ENCODE measurements at regions not wholly inside any gene's neighbourhood (a gene's known extent, or its start where the extent isn't known, plus 50 kb on each side); places are given as distances from the start of the nearest gene placed in this dataset.

DNA sequence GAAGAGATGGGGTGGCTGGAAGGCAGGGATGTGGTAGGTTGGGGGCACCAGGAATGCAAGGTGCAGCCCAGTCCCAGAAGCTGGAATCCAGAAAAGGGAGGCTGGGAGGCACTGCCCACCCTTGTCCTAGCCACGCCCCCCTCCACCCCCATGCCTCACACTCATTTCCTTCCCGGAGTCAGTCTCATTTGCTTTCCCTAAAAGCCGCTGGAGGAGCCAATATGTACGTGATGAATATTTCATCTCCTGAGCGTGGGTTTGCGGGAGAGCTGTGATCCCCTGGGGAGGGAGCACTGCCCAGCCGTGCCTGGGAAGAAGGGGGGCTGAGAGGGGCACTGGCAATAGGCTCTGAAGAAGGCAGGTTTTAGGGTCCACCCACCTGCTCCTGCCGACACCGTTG is 124.5 kb upstream of the LHX1 start:
- in situ Hi-C loops (cut with MboI; ENCODE audit: low sequenced_read_pairs) = no loop called here

DNA sequence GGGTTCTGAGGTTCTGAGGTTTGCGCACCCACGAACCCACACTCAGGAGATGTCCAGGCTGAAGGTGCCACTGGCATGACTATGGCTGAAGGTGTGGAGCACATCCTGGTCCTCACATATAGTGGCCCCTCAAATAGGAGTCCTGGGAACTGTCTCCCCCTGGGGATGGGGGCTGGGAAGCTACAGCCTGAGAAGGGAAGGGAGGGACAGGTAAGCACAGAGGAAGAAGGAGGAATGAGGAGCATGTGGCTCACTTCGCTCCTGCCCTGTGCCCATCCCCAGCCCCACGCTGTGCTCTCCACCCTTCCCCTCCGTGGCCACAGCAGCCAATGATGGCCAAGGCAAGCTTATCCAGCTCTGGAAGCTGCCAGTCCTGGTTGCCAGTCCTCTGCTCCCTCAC is 123.9 kb upstream of the LHX1 start:
- in situ Hi-C loops (cut with MboI; ENCODE audit: low sequenced_read_pairs) = no loop called here

DNA sequence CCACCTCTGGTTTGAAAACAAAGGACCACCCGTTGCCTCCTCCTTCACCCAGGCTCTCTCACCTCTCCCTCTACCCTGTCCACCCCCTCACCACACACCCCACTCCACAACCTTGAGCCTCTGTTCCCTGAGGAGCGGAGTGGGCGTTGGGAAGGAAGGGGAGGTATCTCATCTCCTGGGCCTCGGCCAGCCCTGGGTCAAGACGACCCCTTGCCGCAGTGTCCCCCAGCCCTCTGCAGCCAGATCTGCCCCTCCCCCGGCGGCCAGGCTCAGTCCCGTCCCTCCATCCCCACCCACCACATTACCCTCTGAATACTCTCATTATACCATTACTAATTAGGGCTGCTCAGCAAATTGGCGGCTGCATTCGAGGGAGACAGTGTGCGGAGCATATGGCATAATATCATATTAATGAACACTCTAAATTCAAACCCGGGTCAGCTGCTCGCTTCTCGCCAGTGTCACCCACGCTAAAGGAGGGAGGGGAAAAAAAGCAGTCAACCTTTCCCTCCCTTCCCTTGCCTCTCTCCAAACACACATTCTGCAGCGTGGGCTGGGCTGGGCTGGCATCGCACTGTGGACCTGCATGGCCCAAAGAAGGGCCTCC is 123.2 kb upstream of the LHX1 start:
- in situ Hi-C loops (cut with MboI; ENCODE audit: low sequenced_read_pairs) = no loop called here

DNA sequence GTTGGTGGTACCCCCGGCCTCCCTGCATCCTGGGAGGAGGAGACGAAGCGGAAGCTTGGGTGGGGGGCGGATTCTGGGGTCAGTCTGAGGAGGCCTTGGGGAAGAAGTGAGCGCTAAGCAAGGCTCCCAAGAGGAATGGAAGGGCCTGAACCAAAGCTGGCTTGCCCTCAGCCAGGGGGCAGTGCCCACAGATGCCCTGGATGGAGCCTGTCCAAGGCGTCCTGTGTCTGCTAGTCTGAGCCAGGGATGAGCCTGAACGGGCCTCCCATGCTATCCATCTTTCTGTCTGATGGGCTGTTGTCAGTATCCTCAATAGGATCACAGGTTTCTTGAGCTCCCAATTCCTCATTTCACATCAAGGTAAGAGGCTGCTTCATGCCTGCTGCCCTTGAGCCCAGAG is 122.3 kb upstream of the LHX1 start:
- in situ Hi-C loops (cut with MboI; ENCODE audit: low sequenced_read_pairs) = no loop called here

DNA sequence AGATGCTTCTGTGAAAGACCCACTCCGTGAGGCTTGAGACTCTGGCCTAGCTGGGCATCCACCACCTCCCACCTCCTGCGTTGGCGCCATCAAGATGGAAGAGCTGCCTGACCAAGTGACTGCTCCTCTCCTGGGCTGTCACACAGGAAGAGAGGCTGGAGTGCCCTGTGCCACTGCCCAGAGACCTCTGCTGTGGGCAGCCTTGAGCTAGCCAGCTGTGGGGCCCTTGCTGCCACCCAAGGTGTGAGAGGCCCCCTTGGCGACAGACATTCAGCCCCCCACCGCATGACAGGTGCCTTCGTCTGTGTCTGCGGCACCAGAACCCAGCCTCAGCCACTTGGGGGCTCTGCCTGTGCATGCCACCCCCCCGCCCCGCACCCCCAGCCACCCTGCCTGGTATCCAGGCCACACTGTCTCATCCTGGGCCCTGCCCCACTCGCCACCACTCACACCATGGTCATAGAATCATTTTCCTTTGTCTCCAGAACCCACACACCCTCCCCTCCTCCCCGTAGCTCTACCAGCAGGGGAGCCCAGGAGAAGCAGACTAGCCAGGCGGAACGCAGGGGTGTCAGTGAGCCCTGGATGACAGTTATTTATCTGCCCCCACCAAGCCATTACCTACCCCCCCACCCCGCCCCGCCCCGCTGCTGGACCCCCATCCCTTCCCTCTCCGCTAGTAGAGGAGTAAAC is 120.9 kb upstream of the LHX1 start:
- in situ Hi-C loops (cut with MboI; ENCODE audit: low sequenced_read_pairs) = no loop called here

DNA sequence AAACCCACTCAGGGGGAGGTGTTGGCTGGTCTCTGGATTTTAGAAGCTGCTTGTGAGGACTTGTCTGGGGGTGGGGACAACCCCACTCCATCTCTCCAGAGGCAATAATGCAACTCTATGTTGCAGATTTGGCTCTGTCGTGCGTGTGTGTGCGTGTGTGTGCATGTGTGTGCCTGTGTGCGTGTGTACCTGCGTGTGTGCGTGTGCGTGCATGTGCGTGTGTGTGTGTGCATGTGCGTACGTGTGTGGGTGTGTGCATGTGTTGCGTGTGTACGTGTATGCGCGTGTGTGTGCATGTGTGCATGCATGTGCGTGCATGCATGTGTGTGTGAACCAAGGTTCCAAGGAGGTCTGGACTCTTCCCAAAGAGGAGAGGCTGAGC is 120.4 kb upstream of the LHX1 start:
- in situ Hi-C loops (cut with MboI; ENCODE audit: low sequenced_read_pairs) = no loop called here

DNA sequence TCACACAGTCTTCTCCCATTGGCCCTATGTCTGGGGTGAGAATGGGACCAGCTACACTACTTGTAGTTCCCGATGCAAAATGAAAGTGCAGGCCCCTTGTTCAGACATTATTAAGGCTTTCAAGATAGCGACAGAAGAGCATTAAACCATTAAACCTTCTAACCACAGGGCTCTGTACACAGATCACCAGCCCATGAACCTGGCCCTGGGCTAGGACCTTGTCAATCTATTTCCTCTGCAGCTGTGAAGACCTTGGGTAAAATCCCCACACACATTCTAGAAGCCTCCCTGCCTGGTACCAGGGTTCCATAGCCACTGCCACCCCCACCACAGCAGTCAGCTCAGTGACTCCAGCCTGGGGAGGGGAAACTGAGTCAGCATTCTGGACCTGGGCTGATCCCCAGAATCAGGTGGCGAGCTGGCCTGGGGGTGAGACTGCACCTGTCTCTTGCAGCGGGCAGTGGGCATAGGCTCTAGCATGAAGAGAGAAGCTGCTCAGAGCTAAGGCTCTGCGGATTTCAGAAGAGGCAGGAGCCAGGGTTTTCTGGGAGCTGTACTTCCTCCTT is 119.7 kb upstream of the LHX1 start:
- in situ Hi-C loops (cut with MboI; ENCODE audit: low sequenced_read_pairs) = no loop called here

DNA sequence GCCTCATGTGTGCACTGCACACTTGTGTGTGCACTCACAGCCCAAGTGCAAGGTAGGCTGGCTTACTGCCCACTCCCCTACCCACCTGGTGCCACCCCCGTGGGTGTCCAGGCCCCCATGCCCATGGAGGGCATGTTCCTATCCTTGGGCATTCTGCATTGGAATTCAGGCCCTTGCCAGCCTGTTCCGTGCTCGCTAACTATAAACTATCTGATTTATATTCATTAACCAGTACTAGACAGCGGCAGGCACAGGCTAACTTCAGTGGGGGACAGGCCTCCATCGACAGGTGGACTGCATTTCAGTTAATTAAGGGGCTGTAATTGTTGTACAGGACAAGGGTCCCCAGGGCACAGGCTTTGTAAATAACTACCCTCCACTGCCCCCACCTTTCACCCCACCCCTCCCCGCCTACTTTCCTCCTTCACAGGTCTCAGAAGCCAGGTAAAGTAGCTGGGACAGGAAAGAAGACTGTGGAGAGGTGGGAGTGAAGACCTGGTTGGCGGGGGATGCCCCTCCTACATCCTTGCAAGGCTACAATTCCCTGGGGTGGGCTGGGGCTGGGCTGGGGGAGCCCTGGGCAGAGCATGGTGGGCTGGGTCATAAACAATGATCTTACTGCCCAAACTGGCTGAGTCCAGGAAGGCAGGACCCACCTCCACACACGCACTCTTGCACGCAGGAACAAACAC is 119.0 kb upstream of the LHX1 start:
- in situ Hi-C loops (cut with MboI; ENCODE audit: low sequenced_read_pairs) = no loop called here

DNA sequence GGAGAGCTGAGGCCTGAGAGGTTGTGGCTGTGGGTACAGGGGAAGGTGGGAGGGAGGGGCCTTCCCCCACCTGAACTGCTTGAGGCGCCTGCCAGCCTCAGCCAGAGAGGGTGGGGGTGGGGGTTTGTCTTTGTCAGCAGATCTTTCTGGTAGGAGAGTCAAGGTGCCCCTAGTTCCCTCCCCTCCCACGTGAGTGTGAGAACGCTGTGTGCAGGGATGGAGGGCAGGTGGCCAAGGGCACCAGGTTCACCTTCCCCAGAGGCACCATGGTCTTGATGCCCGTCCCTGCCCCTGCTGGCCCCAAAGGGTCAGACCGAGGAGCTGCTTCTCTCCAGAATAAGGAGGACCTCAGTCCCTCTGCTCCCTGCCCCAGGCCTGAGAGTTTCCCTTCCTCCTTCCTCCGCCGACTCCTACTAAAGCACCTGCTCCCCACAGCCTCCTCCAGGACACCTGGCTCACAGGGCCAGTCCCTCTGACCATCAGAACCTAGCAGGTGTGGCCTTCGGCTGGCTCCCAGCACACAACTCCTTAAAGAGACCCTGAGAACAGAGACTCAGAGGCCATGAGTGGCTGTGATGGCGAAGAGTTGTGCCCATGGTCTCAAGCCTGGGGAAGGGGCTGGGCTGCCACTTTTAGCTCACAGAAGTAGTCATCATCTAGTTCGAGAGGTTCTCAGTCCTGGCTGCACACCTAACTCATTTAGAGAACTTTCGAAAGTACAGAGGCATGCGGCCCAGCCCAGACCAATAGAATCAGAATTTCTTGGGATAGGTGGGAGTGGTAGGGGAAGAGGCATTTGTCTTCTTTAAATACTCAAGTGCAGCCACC is 113.2 kb upstream of the LHX1 start:
- in situ Hi-C loops (cut with MboI; ENCODE audit: low sequenced_read_pairs) = no loop called here

DNA sequence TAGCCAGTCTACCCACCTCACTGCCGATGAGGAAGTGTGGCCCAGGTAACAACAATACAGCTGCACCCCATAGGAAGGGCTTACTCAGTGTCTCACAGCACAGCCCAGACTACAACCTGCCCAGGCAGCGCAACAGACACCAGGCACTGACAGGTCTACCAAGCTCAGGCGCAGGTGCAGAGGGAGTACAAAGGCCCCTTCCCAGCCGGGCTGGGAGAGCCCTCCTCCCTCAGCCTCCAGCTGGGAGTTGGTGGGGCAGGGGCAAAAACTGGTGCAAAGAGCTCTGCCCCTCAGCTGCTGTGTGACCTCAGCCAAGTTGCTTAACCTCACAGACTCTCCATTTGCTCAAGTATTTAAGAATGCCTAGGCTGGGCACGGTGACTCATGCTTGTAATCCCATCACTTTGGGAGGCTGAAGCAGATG is 112.6 kb upstream of the LHX1 start:
- in situ Hi-C loops (cut with MboI; ENCODE audit: low sequenced_read_pairs) = no loop called here

DNA sequence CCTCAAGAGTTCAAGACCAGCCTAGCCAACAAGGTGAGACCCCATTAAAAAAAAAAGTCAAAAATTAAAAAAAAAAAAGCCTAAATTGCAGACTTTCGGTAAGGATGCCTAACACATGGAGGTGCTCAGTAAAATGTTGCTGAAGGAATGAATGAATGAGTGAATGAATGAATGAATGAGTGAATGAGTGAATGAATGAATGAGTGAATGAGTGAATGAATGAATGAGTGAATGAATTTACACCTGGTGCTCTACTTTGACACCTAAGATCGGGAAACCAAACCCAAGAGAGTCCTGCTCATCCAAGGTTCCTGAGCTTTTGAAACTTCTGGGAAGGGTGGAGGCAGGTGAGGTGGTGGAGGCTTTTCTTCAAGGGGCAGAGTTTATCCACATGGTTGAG is 112.2 kb upstream of the LHX1 start:
- in situ Hi-C loops (cut with MboI; ENCODE audit: low sequenced_read_pairs) = no loop called here

DNA sequence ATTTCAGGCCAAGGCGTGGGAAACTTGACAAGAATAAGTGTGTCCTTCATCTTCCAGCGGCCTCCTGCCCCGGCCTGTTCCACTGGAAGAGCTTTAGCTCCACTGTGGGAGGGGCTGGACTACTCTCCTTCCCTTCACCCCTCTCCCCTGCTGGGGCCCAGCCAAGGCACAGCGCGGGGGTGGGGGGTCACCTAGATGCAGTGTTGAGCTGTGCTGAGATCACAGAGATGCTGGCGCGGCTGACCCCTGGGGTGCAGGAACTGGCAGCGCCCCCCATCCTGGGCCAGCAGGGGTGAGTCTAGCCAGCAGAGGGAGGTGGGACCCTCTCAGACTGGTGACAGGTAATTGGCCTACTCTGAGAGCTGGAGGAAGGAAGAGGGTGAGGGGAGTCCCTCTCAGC is 111.8 kb upstream of the LHX1 start:
- in situ Hi-C loops (cut with MboI; ENCODE audit: low sequenced_read_pairs) = no loop called here

DNA sequence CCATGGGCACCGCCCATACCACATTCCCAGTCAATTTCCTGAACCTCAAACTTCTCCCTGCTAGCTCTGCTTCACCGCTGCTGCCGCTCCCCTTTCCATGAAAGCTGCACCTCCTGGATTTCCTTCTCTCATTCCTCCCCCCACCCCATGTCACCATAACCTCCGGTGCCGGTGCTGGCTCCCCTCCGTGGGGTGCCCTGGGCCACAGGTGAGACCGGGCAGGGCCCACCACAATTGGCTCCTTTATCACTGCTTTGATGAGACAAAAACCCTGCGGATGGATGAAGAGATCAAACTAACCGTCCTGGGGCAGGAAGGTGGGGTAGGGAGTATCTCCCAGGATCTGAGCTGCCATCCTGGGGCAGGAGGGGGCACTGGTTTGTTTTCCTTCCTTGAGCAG is 111.3 kb upstream of the LHX1 start:
- in situ Hi-C loops (cut with MboI; ENCODE audit: low sequenced_read_pairs) = no loop called here

DNA sequence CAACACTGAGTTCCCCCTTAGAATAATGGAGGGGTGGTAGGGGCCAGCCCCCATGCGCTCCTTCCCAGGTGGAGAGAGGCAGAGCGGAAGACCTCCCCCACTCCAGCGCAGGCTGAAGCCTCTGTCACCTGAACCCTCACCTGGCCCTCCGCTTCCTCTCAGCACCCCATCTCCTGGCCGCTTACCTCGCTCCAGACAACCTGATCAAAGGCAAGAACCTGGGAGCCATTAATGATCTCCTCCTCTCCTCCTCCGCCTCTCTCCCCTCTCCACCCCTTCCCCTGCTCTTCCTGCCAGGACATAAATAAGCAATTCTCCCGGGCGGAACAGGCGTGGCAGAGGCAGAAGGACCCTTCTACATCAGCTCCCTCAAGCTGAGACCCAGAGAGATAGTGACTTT is 110.2 kb upstream of the LHX1 start:
- in situ Hi-C loops (cut with MboI; ENCODE audit: low sequenced_read_pairs) = no loop called here

DNA sequence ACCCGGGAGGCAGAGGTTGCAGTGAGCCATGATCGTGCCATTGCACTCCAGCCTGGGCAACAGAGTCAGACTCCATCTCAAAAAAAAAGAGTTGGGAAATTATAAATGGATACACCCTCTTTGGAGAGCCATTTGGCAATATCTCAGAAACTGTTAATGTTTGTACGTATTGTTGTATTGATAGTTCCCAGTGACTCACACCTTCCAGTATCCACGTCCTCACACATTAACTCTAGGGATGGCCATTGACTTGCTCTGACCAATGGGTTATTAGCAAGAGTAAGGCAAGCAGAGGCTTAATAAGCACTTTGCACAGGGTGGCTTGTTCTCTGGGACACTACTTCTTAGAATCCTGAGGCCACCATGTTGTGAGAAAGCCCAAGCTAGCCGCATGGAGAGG is 107.6 kb upstream of the LHX1 start:
- in situ Hi-C loops (cut with MboI; ENCODE audit: low sequenced_read_pairs) = no loop called here

DNA sequence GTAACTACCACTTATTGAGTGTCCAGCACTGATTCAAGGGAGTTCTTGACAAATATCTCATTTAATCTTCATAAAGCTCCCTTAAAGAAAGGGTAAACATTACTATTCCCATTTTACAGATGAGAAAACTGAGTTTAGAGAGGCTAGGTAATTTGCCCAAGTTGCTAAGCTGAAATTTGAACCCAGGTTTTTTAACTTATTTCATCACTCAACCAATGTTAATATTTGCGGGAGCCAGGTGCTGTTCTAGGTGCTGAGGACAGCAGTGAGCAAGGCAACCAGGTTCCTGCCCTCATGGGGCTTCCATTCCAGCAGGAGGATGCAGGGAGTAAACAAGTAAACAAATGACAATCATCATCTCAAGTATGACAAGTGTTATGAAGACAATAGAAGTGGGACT is 104.0 kb upstream of the LHX1 start:
- in situ Hi-C loops (cut with MboI; ENCODE audit: low sequenced_read_pairs) = no loop called here

DNA sequence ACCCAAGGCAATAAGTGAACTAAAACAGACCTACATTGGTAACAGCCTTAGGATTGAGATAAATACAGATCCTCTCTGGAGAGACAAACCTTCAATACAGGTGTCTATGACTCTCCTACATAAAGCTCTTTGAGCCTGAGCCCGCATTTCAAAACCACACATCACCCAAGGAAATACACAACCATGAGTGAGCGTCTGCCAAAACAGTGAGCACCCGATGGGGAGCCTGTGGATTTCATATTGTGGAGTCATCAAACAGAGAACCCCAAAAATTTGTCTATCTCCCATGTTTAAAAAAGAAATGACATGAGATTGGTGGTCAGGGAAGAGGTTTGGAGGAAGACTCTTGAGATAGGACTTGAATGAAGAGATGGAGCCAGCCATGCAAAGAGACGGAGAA is 102.2 kb upstream of the LHX1 start:
- in situ Hi-C loops (cut with MboI; ENCODE audit: low sequenced_read_pairs) = no loop called here

DNA sequence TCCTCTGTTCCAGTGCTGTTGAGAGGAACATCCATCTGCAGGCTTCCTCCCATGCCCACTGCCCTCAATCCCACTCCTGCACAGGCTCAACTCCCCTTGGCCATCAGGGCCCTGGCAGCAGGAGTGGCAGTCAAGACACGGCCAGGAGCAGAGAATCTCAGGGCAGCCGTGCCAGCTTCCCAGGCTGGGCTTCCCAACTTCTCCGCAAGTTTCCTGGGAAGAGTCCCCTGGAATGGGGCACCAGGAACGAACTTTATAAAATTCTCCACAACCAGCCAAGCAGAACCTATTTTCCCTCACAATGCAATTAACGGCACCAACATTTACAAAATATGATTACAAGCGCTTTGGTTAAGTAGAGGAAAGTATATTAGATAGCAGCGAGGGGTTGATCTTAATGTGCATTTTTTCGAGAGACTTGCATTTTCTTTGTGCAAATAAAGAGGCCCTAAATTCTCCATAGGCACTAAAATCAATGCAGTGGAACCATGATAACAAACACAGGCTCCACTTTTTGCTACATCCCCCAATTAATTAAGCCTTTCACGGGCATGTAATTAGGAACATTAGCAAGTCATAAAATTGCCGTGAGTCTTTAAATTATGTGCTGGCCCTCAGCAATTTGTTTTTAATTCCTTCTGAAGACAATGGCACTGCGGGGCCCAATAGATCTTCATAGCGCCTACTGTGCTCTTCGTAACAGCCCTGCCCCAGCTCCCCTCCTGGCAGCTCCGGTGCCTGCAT is 99.9 kb upstream of the LHX1 start:
- in situ Hi-C loops (cut with MboI; ENCODE audit: low sequenced_read_pairs) = no loop called here

DNA sequence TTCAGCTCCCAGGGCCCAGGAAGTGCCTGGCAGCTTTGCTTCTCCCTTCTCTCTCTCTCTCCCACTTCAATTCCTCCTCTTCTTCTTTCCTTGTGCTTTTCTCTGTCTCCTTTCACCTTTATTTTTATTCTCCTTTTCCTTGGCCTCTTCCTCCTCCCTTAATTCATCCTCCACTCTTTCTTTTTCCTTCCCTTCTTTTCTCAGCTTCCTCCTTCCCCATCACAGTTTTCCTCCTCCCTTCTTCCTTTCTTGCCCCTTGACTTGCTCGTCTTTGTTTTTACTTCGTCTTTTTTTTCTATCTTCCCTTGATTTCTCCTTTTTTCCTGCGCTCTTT is 99.4 kb upstream of the LHX1 start:
- in situ Hi-C loops (cut with MboI; ENCODE audit: low sequenced_read_pairs) = no loop called here

DNA sequence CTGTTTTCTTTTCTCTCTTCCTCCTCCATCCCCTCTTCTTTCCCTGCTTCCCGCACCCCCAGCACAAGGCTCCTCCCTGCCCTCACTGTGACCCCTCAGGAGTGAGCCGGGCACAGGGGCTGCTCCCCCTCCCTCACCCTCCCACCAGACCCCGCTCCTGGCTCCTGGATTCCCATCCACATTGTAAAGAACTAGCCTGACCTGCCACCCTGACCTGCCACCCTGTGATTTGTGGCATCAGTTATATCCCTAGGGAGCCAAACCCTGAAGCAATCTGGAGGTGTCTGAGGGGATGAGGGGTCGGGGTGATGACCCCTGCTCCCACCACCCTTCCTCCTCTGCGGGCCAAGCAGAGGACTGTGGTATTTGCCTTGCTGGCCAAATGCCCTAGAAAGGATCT is 98.0 kb upstream of the LHX1 start:
- in situ Hi-C loops (cut with MboI; ENCODE audit: low sequenced_read_pairs) = no loop called here

DNA sequence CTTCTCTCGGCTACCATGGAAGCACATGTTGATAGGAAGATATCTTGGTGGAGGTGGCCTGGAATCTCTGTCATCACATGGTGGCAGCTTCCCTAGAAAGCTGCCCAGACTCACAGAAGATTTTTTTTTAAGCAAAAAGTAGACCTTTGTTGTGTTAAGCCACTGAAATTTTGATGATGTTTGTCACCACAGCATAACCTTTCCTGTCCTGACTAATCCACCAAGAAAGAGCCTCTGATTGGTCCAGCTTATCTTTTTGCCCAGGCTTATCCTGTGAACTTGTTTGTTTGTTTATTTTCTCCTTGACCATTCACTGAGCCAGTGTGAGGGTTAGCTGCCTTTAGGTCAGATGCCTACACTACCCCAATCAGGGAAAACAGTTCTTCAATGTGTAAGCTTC is 96.5 kb upstream of the LHX1 start:
- in situ Hi-C loops (cut with MboI; ENCODE audit: low sequenced_read_pairs) = no loop called here
